NCI-H2029 (cell line): ENCODE measurements at regions not wholly inside any gene's neighbourhood (a gene's known extent, or its start where the extent isn't known, plus 50 kb on each side); places are given as distances from the start of the nearest gene placed in this dataset.

ENCODE experiments used
- DNase-seq: peaks from one replicate; lab custom pipeline; 2025; lab: John Stamatoyannopoulos, UW

DNA sequence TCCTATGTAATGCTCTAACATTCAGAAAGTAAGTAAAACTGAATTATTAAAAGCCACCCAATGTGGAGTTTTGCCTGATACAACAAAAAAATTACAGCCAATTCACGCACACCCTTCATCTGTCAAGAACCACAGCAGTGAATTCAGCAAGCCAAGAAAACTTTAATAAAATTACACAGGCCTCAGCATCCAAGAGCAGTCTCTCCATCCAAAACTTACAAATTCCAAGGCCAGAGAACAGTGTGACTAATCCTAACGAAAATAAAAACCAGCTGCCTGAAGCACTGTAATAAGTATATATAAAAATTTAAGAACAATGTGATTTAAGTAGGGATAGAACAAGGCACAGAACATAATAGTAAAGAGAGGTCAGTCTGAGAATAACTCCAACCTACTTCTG is 54.2 kb downstream of the SIX6 start:
- no peak for DNase-seq

DNA sequence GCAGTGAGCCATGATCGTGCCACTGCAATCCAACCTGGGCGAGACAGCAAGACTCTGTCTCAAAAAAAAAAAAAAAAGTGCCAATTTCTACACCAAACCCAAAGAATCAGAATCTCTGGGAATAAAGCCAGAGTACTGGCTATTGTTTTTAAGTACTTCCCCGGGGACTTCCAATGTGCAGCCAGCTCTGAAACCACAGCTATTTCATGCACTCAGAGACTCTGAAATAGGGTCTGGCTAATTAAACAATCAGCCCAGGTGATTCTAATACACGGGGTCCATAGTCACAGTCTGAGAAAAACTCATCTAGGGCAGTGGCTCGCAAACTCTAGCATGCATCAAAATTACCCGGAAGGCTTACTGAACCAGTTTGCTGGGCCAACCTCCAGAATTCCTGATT is 56.3 kb downstream of the SIX6 start:
- DNase-seq = peak; percentile 57

- no peak for DNase-seq
Observed at GRCh38 chr14:60566101-60566500, 57.2 kb downstream of the SIX6 start.

DNA sequence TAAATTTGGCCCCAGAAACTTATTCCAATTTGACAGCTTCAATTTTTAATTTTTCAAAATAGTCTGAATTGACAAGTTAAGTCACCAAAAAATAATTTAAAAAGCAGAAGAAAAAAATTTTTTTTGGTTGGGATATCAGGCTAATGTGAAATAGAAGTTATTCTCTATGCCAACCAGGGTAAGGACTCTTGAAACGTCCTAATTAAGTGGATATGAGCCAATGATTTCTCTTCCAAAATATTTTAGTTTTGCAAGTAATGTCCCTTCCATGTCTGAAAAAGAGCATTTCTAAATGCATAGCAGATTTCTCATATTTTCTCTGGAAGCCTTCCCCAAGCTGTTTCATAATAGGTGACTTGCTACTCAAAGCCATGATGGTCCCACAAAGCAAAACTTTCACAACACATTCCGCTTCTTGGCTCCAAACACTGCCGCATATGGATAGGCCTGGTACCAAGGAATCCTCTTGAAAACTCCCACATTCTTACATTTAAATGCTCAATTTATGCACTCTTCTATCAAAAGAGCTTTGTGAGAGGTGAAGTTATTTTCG is 65.1 kb downstream of the SIX6 start:
- no peak for DNase-seq

GRCh38 chr14:60575008-60575407 is 66.1 kb downstream of the SIX6 start:
- no peak for DNase-seq

GRCh38 chr14:60585676-60586075 is 63.6 kb downstream of the SIX1 start:
- no peak for DNase-seq

DNA sequence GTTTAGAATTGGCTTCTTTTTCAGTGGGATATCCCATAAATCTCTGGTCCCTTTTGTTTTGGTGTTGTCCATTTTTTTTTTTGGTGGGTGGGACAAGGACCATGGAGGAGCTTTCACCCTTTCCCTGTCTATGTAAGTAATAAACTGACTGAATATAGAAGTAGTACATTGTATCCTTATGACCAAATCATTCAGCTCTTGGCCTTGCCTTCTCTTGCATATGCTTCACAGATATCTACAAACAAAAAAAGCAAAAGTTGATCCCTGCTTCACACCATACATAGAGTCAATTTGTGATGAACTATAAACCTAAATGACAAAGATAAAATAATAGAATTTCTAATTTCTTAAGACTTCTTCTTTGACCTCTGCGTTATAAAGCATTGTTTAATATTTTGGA is 59.8 kb downstream of the SIX1 start:
- DNase-seq = no peak

DNA sequence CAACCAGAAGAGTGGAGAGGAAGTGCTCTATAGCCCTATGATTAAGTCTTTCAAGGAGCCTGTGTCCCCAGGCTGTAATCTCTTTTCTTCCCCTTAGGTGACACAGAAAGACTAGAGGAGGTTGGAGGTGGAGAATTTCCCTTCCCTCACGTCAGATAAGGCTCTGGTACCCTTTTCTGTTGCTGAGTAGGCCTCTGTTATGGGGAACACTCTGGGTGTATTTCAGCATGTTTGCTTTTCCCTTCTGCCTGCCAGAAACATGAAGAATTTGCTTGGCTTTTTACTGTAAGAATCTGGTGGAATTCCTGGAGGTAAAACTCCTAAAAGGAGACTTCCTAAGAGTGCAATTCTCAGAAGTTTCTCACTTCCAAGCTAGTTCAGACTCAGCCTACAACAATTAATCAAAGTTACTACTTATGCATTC is 58.3 kb downstream of the SIX1 start:
- DNase-seq = no peak
